HEK293 (cell line): ENCODE measurements at regions not wholly inside any gene's neighbourhood (a gene's known extent, or its start where the extent isn't known, plus 50 kb on each side); places are given as distances from the start of the nearest gene placed in this dataset.

Experiments used
- CTCF ChIA-PET: fragments of 350-600 bp; formaldehyde crosslinking; extraction: SDS; loops from one replicate; lab custom pipeline; 2021; ENCODE audit warnings: antibody characterized with exemption; lab: Yijun Ruan, JAX
- POLR2A ChIA-PET: fragments of 300-600 bp; formaldehyde crosslinking; extraction: SDS; loops from one replicate; lab custom pipeline; 2020; ENCODE audit warnings: antibody characterized with exemption, inconsistent platforms; lab: Yijun Ruan, JAX
- H3K27ac ChIP-seq: fragments of 200-500 bp; sonication (Bioruptor generic); 2 replicates; pipeline ENCODE4 v1.5.1; 2014; ENCODE audit warnings: low read depth, low read length, control low read depth, inconsistent platforms; ENCODE audit errors: extremely low read depth
- H3K36me3 ChIP-seq, 2 experiments: fragments of 200-500 bp in 1 of 2; sonication (Bioruptor generic) in 1 of 2; 1 replicate in 1 of 2; 2 replicates in 1 of 2; pipeline ENCODE4 v1.5.1; 2014 to 2017; ENCODE audit warnings: inconsistent platforms in 2 of 2, low read length in 2 of 2; ENCODE audit not compliant: control insufficient read depth in 2 of 2, insufficient read depth in 1 of 2
- H3K4me1 ChIP-seq: fragments of 200-500 bp; sonication (Bioruptor generic); 2 replicates; pipeline ENCODE4 v1.5.1; 2014; ENCODE audit warnings: mild to moderate bottlenecking, low read length, inconsistent platforms; ENCODE audit not compliant: control insufficient read depth, insufficient read depth
- H3K4me3 ChIP-seq: 2 replicates; pipeline ENCODE4 v1.5.1; 2011; ENCODE audit warnings: low read depth, mild to moderate bottlenecking, control low read depth, low read length, moderate library complexity
- H3K9me3 ChIP-seq: fragments of 200-500 bp; sonication (Bioruptor generic); 2 replicates; pipeline ENCODE4 v1.5.1; 2014; ENCODE audit warnings: low read depth, low read length, inconsistent platforms; ENCODE audit not compliant: control insufficient read depth, insufficient read depth
- FEZF1 ChIP-seq: fragments of 450-650 bp; formaldehyde crosslinking; IDR thresholded peaks from 2 replicates; pipeline ENCODE4 v1.5.1; 2016; ENCODE audit warnings: missing biosample characterization, missing genetic modification characterization
- MEIS1 ChIP-seq: sonication (generic); formaldehyde crosslinking; IDR thresholded peaks from 2 replicates; pipeline ENCODE4 v1.8.1; 2022; ENCODE audit warnings: missing genetic modification reagents, mild to moderate bottlenecking, borderline replicate concordance
- PRDM4 ChIP-seq: fragments of 450-650 bp; formaldehyde crosslinking; IDR thresholded peaks from 2 replicates; pipeline ENCODE4 v1.5.1; 2017; ENCODE audit warnings: missing biosample characterization, missing genetic modification characterization
- TCF7L2 ChIP-seq: IDR thresholded peaks from 2 replicates; pipeline ENCODE4 v1.6.1; 2011; ENCODE audit warnings: low read depth, mild to moderate bottlenecking, inconsistent platforms, low read length, moderate library complexity, borderline replicate concordance
- ZNF19 ChIP-seq: fragments of 450-650 bp; formaldehyde crosslinking; IDR thresholded peaks from 2 replicates; pipeline ENCODE4; 2016; ENCODE audit warnings: missing biosample characterization, missing genetic modification characterization, low read depth
- ZNF202 ChIP-seq: fragments of 450-650 bp; formaldehyde crosslinking; IDR thresholded peaks from 2 replicates; pipeline ENCODE4 v1.5.1; 2016; ENCODE audit warnings: missing biosample characterization, missing genetic modification characterization, borderline replicate concordance
- ZNF211 ChIP-seq: fragments of 450-650 bp; formaldehyde crosslinking; IDR thresholded peaks from 2 replicates; pipeline ENCODE4 v1.5.1; 2016; ENCODE audit warnings: low read depth, missing biosample characterization, missing genetic modification characterization
- ZNF221 ChIP-seq: fragments of 450-650 bp; formaldehyde crosslinking; IDR thresholded peaks from 2 replicates; pipeline ENCODE4 v1.5.1; 2017; ENCODE audit warnings: missing biosample characterization, missing genetic modification characterization, borderline replicate concordance
- ZNF23 ChIP-seq: fragments of 450-650 bp; formaldehyde crosslinking; IDR thresholded peaks from 2 replicates; pipeline ENCODE4 v1.5.1; 2016; ENCODE audit warnings: missing biosample characterization, missing genetic modification characterization, borderline replicate concordance
- ZNF391 ChIP-seq: fragments of 450-650 bp; formaldehyde crosslinking; IDR thresholded peaks from 2 replicates; pipeline ENCODE4 v1.5.1; 2016; ENCODE audit warnings: low read depth, missing biosample characterization, missing genetic modification characterization, borderline replicate concordance
- ZNF394 ChIP-seq: fragments of 450-650 bp; formaldehyde crosslinking; IDR thresholded peaks from 2 replicates; pipeline ENCODE4 v1.5.1; 2016; ENCODE audit warnings: missing biosample characterization, missing genetic modification characterization, mild to moderate bottlenecking, moderate library complexity, borderline replicate concordance
- ZNF514 ChIP-seq: fragments of 450-650 bp; formaldehyde crosslinking; IDR thresholded peaks from 2 replicates; pipeline ENCODE4 v1.5.1; 2016; ENCODE audit warnings: missing biosample characterization, missing genetic modification characterization
- ZNF658 ChIP-seq: fragments of 450-650 bp; formaldehyde crosslinking; IDR thresholded peaks from 2 replicates; pipeline ENCODE4; 2016; ENCODE audit warnings: missing biosample characterization, missing genetic modification characterization
- ZNF670 ChIP-seq: fragments of 450-650 bp; formaldehyde crosslinking; IDR thresholded peaks from 2 replicates; pipeline ENCODE4 v1.5.1; 2016; ENCODE audit warnings: missing biosample characterization, missing genetic modification characterization, low read depth
- ZNF677 ChIP-seq: fragments of 450-650 bp; IDR thresholded peaks from 2 replicates; pipeline ENCODE4 v1.5.0; 2018; ENCODE audit warnings: missing biosample characterization, mild to moderate bottlenecking, missing genetic modification characterization, moderate library complexity
- ZNF837 ChIP-seq: fragments of 450-650 bp; formaldehyde crosslinking; IDR thresholded peaks from 2 replicates; pipeline ENCODE4 v1.5.1; 2016; ENCODE audit warnings: missing biosample characterization, missing genetic modification characterization
- ZSCAN16 ChIP-seq: fragments of 450-650 bp; formaldehyde crosslinking; IDR thresholded peaks from 2 replicates; pipeline ENCODE4 v1.5.1; 2016; ENCODE audit warnings: missing biosample characterization, missing genetic modification characterization
- ZSCAN30 ChIP-seq: fragments of 450-650 bp; IDR thresholded peaks from 2 replicates; pipeline ENCODE4 v1.5.1; 2018; ENCODE audit warnings: missing biosample characterization, mild to moderate bottlenecking, missing genetic modification characterization, moderate library complexity
- TF ChIP-seq, protein P1 (sequence below): fragments of 450-650 bp; formaldehyde crosslinking; IDR thresholded peaks from 2 replicates; pipeline ENCODE4 v1.5.1; 2016; ENCODE audit warnings: missing biosample characterization, missing genetic modification characterization
- TF ChIP-seq, protein P2 (sequence below): fragments of 450-650 bp; formaldehyde crosslinking; IDR thresholded peaks from 2 replicates; pipeline ENCODE4 v1.5.1; 2016; ENCODE audit warnings: missing biosample characterization, missing genetic modification characterization
- TF ChIP-seq, protein P3 (sequence below): fragments of 450-650 bp; formaldehyde crosslinking; IDR thresholded peaks from 2 replicates; pipeline ENCODE4 v1.5.1; 2016; ENCODE audit warnings: missing biosample characterization, missing genetic modification characterization

DNA sequence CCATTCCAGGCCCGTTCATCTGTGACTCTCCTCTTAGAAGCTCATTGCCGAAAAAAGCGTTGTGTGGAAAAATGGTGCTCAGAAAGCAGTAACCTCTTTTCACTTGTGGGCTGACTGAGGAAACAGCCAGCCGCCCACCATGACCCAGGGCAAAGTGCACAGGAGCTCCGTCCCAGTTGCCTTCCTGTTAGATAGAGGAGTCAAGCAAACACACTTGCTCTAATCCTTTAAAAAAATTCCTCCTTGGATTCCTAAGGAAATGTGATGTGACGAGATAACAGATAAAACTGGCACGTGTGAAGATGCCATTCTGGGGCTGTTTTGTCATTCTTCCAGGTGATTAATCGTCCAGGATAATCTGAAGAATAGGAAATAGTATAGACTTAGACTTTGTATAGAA is 396.8 kb upstream of the DDHD1 start:
- TF ChIP-seq ZNF211 (tag by site-specific recombination) (no peak), PRDM4 (tag by site-specific recombination) (no peak), ZNF221 (no peak), ZNF658 (tag by site-specific recombination) (no peak), FEZF1 (tag by site-specific recombination) (no peak), ZNF391 (tag by site-specific recombination) (no peak), MEIS1 (CRISPR knock-in tag) (no peak), ZNF202 (tag by site-specific recombination) (no peak), ZNF514 (tag by site-specific recombination) (no peak), ZNF19 (tag by site-specific recombination) (no peak), ZNF394 (tag by site-specific recombination) (no peak), ZNF23 (no peak), ZSCAN30 (no peak), TCF7L2 (no peak), ZSCAN16 (tag by site-specific recombination) (no peak)
- TF ChIP-seq, protein P1, sequence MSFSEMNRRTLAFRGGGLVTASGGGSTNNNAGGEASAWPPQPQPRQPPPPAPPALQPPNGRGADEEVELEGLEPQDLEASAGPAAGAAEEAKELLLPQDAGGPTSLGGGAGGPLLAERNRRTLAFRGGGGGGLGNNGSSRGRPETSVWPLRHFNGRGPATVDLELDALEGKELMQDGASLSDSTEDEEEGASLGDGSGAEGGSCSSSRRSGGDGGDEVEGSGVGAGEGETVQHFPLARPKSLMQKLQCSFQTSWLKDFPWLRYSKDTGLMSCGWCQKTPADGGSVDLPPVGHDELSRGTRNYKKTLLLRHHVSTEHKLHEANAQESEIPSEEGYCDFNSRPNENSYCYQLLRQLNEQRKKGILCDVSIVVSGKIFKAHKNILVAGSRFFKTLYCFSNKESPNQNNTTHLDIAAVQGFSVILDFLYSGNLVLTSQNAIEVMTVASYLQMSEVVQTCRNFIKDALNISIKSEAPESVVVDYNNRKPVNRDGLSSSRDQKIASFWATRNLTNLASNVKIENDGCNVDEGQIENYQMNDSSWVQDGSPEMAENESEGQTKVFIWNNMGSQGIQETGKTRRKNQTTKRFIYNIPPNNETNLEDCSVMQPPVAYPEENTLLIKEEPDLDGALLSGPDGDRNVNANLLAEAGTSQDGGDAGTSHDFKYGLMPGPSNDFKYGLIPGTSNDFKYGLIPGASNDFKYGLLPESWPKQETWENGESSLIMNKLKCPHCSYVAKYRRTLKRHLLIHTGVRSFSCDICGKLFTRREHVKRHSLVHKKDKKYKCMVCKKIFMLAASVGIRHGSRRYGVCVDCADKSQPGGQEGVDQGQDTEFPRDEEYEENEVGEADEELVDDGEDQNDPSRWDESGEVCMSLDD (tag by site-specific recombination): no peak
- H3K4me3 ChIP-seq: no peak overlapping the region
- no peak overlapping the region for H3K27ac ChIP-seq
- no peaks in the 10 kb centered on the region for H3K9me3 ChIP-seq
- ChIA-PET POLR2A (interaction anchor here (0.7 kb wide), 1 partner anchor 798 kb away, joined by 6 read pairs; no protein-coding TSS in a partner anchor), CTCF (interaction anchor here (0.9 to 1.0 kb wide), 2 partner anchors 10 to 12 kb away, joined by 3 to 5 read pairs; no protein-coding TSS in a partner anchor)
- no peaks in the 10 kb centered on the region for H3K36me3 ChIP-seq
- H3K4me1 ChIP-seq: no peaks in the 10 kb centered on the region

- Histone ChIP-seq H3K9me3 (no peaks in the 10 kb centered on the region), H3K27ac (no peak overlapping the region), H3K4me1 (no peaks in the 10 kb centered on the region; the same call in 1 of the 2 replicates), H3K36me3 (no peaks in the 10 kb centered on the region), H3K4me3 (no peak overlapping the region)
- POLR2A ChIA-PET: no interaction called here
- TF ChIP-seq, protein P2, sequence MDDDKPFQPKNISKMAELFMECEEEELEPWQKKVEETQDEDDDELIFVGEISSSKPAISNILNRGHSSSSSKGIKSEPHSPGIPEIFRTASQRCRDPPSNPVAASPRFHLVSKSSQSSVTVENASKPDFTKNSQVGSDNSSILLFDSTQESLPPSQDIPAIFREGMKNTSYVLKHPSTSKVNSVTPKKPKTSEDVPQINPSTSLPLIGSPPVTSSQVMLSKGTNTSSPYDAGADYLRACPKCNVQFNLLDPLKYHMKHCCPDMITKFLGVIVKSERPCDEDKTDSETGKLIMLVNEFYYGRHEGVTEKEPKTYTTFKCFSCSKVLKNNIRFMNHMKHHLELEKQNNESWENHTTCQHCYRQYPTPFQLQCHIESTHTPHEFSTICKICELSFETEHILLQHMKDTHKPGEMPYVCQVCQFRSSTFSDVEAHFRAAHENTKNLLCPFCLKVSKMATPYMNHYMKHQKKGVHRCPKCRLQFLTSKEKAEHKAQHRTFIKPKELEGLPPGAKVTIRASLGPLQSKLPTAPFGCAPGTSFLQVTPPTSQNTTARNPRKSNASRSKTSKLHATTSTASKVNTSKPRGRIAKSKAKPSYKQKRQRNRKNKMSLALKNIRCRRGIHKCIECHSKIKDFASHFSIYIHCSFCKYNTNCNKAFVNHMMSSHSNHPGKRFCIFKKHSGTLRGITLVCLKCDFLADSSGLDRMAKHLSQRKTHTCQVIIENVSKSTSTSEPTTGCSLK (tag by site-specific recombination): no peak
- no peak for TF ChIP-seq ZNF837 (tag by site-specific recombination)
- TF ChIP-seq ZNF670 (tag by site-specific recombination): no peak
- TF ChIP-seq, protein P3, sequence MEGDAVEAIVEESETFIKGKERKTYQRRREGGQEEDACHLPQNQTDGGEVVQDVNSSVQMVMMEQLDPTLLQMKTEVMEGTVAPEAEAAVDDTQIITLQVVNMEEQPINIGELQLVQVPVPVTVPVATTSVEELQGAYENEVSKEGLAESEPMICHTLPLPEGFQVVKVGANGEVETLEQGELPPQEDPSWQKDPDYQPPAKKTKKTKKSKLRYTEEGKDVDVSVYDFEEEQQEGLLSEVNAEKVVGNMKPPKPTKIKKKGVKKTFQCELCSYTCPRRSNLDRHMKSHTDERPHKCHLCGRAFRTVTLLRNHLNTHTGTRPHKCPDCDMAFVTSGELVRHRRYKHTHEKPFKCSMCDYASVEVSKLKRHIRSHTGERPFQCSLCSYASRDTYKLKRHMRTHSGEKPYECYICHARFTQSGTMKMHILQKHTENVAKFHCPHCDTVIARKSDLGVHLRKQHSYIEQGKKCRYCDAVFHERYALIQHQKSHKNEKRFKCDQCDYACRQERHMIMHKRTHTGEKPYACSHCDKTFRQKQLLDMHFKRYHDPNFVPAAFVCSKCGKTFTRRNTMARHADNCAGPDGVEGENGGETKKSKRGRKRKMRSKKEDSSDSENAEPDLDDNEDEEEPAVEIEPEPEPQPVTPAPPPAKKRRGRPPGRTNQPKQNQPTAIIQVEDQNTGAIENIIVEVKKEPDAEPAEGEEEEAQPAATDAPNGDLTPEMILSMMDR (tag by site-specific recombination): no peak
- no peak for TF ChIP-seq ZNF677 (tag by site-specific recombination)
- CTCF ChIA-PET: interaction anchor here (0.5 to 0.7 kb wide), 2 partner anchors 361 to 624 kb away, joined by 3 read pairs; no protein-coding TSS in a partner anchor
Observed at GRCh38 chr14:53547593-53547992, 394.5 kb upstream of the DDHD1 start.
